Osteocyte (in vitro differentiated cells): ENCODE measurements at regions not wholly inside any gene's neighbourhood (a gene's known extent, or its start where the extent isn't known, plus 50 kb on each side); places are given as distances from the start of the nearest gene placed in this dataset.

Experiments used
- DNase-seq: peaks from one replicate; pipeline ENCODE4 v3.0.0; 2021; ENCODE audit warnings: mixed read lengths; ENCODE audit not compliant: unreplicated experiment; ENCODE audit errors: extremely low spot score
- H3K27ac Mint-ChIP-seq: one replicate; pipeline ENCODE4 v1.8.0; 2021; ENCODE audit warnings: mild to moderate bottlenecking, mixed read lengths; ENCODE audit not compliant: unreplicated experiment
- H3K27me3 Mint-ChIP-seq: one replicate; pipeline ENCODE4 v1.8.0; 2021; ENCODE audit warnings: mixed read lengths; ENCODE audit not compliant: unreplicated experiment
- H3K36me3 Mint-ChIP-seq: one replicate; pipeline ENCODE4 v1.8.0; 2021; ENCODE audit warnings: mixed read lengths; ENCODE audit not compliant: unreplicated experiment
- H3K4me1 Mint-ChIP-seq: one replicate; pipeline ENCODE4 v1.8.0; 2021; ENCODE audit warnings: mixed read lengths; ENCODE audit not compliant: unreplicated experiment
- H3K4me3 Mint-ChIP-seq: one replicate; pipeline ENCODE4 v1.8.0; 2021; ENCODE audit warnings: mild to moderate bottlenecking, moderate library complexity, mixed read lengths; ENCODE audit not compliant: unreplicated experiment
- H3K9me3 Mint-ChIP-seq: one replicate; pipeline ENCODE4 v1.8.0; 2021; ENCODE audit warnings: mixed read lengths; ENCODE audit not compliant: unreplicated experiment
- TF ChIP-seq, protein P1 (sequence below): fragments of 200-600 bp; sonication (generic); IDR thresholded peaks from 2 replicates; pipeline ENCODE4 v1.5.0; 2021; ENCODE audit warnings: antibody characterized with exemption, mild to moderate bottlenecking, moderate library complexity

DNA sequence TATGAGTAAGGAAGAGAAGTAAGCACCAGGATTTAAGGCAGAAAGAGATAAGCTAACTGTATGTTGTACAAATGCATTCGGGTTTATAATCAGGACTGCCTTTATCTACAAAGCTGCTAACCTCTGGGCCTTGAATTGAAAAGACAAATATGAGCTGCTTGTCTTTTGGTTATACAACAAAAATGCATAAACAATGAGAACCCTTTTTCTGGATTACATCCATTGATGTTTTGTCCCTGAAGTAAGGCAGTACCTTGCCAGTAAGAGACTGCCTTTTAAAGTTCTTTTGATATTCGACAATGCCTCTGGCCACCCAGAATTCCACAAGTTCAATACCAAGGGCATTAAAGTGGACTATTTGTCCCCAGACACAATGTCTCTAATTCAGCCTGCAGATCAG lies 280.7 kb downstream of the ZNF621 start:
- DNase-seq = no peak
- H3K27me3 Mint-ChIP-seq = peaks cover 7% of the 10 kb centered on the region
- H3K4me1 Mint-ChIP-seq = peaks cover 3% of the 10 kb centered on the region
- peaks cover 20% of the 10 kb centered on the region for H3K9me3 Mint-ChIP-seq
- H3K4me3 Mint-ChIP-seq = no peak overlapping the region
- no peak overlapping the region for H3K27ac Mint-ChIP-seq
- H3K36me3 Mint-ChIP-seq = no peaks in the 10 kb centered on the region
- TF ChIP-seq, protein P1, sequence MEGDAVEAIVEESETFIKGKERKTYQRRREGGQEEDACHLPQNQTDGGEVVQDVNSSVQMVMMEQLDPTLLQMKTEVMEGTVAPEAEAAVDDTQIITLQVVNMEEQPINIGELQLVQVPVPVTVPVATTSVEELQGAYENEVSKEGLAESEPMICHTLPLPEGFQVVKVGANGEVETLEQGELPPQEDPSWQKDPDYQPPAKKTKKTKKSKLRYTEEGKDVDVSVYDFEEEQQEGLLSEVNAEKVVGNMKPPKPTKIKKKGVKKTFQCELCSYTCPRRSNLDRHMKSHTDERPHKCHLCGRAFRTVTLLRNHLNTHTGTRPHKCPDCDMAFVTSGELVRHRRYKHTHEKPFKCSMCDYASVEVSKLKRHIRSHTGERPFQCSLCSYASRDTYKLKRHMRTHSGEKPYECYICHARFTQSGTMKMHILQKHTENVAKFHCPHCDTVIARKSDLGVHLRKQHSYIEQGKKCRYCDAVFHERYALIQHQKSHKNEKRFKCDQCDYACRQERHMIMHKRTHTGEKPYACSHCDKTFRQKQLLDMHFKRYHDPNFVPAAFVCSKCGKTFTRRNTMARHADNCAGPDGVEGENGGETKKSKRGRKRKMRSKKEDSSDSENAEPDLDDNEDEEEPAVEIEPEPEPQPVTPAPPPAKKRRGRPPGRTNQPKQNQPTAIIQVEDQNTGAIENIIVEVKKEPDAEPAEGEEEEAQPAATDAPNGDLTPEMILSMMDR = no peak

DNA sequence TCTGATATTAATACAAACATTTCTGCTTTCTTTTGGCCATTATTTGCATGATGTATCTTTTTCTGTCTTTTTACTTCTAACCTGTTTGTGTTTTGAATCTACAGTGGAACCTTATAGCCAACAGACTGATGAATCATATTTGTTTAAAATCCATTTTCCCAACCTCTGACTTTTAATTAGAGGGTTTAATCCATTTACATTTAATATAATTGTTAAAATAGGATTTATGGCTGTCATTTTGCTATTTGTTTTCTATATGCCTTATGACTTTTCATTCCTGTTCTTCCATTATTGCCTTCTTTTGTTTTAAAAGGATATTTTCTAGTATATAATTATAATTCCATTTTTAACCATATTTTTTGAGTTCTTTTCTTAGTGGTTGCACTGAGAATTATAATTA lies 286.1 kb downstream of the ZNF621 start:
- no peak for DNase-seq
- TF ChIP-seq, protein P1 = no peak
- no peaks in the 10 kb centered on the region for H3K36me3 Mint-ChIP-seq
- no peak overlapping the region for H3K4me3 Mint-ChIP-seq
- peaks cover 29% of the 10 kb centered on the region for H3K9me3 Mint-ChIP-seq
- no peak overlapping the region for H3K27ac Mint-ChIP-seq
- H3K4me1 Mint-ChIP-seq = no peaks in the 10 kb centered on the region
- H3K27me3 Mint-ChIP-seq = peaks cover 4% of the 10 kb centered on the region

DNA sequence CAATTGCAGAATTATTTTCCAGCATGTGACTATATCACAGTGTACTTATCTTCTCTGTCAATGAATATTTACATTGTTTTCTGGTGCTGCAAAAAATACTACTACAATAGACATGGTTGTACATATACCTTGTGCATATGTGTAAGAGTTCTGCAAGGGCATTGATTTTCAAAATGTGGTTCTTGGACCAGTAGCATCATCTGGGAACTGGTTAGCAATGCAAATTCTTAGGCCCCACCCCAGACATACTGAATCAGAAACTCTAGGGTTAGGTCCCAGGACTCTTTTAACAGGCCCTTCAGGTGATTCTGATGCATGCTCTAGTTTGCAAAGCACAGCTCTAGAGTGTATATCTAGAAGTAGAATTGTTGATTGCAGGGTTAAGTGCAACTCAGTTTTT lies 292.3 kb downstream of the ZNF621 start:
- Mint-ChIP-seq H3K4me3 (no peak overlapping the region), H3K27ac (no peak overlapping the region), H3K27me3 (no peaks in the 10 kb centered on the region), H3K9me3 (peaks cover 5% of the 10 kb centered on the region), H3K4me1 (no peaks in the 10 kb centered on the region), H3K36me3 (no peaks in the 10 kb centered on the region)
- DNase-seq = no peak
- TF ChIP-seq, protein P1 = no peak

DNA sequence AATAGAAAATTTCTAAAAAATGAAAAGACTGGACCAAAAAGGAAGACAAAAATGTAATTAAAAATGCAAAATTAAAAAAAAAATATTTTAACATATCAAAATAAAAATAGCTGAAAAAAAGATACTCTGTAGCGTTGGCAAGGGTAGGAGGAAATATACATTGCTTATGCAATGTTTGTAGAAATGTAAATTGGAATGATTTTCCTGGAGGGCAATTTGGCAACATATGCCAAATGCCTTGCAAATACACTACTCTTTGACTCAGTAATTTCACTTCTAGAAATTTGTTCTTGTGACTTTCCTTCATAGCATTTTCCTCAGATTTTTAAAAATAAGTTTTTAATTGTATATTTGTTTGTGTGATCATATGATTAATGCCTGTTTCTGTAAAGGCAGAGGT lies 296.6 kb downstream of the ZNF621 start:
- no peak overlapping the region for H3K4me3 Mint-ChIP-seq
- H3K27me3 Mint-ChIP-seq = no peaks in the 10 kb centered on the region
- TF ChIP-seq, protein P1 = no peak
- no peaks in the 10 kb centered on the region for H3K4me1 Mint-ChIP-seq
- H3K9me3 Mint-ChIP-seq = no peaks in the 10 kb centered on the region
- H3K27ac Mint-ChIP-seq = no peak overlapping the region
- no peaks in the 10 kb centered on the region for H3K36me3 Mint-ChIP-seq
- DNase-seq = no peak

DNA sequence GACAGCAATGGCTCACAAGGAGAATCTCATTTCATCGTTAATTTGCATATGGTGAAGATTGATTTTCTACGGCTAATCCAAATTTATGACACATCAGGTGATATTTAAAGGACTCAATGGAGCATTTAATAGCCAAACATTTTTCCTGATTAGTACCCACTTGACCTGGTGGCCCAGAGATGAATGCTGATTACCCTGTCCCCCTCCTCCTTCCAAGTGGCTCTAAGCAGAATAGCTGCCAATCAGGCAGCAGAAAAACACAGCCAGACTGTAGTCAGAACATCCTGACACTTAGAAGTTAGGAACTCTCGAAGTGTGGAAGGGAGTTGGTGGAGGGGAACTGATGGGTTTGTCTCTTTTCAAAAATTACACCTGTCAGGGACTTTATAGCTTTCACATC lies 302.5 kb downstream of the ZNF621 start:
- TF ChIP-seq, protein P1 = no peak
- DNase-seq = no peak
- Mint-ChIP-seq H3K27ac (no peak overlapping the region), H3K4me3 (no peak overlapping the region), H3K27me3 (no peaks in the 10 kb centered on the region), H3K4me1 (no peaks in the 10 kb centered on the region), H3K36me3 (no peaks in the 10 kb centered on the region), H3K9me3 (no peaks in the 10 kb centered on the region)
